ENCODE measurements at regions not wholly inside any gene's neighbourhood (a gene's known extent, or its start where the extent isn't known, plus 50 kb on each side); places are given as distances from the start of the nearest gene placed in this dataset.

GRCh38 chr18:55136864-55137263 lies 177.6 kb upstream of the CCDC68 start:
- TF ChIP-seq CTCF (IDR thresholded peaks at IDR 0.05; ENCODE audit: insufficient read depth, low read length) (no peak), REST (IDR thresholded peaks at IDR 0.05; ENCODE audit: insufficient replicate concordance, low read depth) (no peak), POLR2AphosphoS5 (IDR thresholded peaks at IDR 0.05; ENCODE audit: low read depth) (no peak), SPI1 (IDR thresholded peaks at IDR 0.05; ENCODE audit: borderline replicate concordance, low read depth) (no peak)
